ENCODE measurements at regions not wholly inside any gene's neighbourhood (a gene's known extent, or its start where the extent isn't known, plus 50 kb on each side); places are given as distances from the start of the nearest gene placed in this dataset.
A peak's percentile ranks its signal among the peaks of the same experiment; 100 is the strongest.

DNA sequence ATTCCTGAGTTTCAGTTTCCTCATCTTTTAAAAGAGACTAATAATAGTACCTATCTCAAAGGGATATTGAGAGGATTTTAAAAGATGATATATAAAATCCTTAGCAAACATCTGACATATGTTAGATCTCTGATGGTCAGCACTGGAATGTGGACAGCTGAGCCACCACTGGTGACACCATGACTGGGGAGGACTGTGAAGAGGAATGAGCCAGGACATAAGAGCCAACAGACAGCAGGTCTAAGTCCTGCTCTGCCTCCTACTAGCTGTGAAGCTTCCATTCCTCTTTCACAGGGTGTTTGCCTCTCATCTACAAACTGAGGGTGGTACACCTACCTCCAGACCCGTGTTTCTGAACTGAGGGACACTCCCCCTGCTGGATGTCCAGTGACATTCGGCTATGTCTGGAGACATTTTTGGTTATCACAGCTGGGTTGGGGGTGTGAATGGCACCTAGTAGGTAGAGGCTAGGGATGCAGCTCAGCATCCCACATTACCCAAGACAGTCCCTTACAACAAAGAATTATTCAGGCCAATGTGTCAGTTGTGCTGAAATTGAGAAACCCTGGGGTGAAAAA is 109.1 kb upstream of the OLIG2 start:
- TF ChIP-seq CTCF (IDR thresholded peaks at IDR 0.05; ENCODE audit: low read depth, low read length), result peak; percentile 30
- DNase-seq (ENCODE audit: low read depth in 2 of 2), result peak in 1 of 2 donors; percentile 3
- no peak overlapping the region for H3K4me3 ChIP-seq (replicated peaks in 1 of 2; ENCODE audit: low read depth in 2 of 2, low read length in 2 of 2)

DNA sequence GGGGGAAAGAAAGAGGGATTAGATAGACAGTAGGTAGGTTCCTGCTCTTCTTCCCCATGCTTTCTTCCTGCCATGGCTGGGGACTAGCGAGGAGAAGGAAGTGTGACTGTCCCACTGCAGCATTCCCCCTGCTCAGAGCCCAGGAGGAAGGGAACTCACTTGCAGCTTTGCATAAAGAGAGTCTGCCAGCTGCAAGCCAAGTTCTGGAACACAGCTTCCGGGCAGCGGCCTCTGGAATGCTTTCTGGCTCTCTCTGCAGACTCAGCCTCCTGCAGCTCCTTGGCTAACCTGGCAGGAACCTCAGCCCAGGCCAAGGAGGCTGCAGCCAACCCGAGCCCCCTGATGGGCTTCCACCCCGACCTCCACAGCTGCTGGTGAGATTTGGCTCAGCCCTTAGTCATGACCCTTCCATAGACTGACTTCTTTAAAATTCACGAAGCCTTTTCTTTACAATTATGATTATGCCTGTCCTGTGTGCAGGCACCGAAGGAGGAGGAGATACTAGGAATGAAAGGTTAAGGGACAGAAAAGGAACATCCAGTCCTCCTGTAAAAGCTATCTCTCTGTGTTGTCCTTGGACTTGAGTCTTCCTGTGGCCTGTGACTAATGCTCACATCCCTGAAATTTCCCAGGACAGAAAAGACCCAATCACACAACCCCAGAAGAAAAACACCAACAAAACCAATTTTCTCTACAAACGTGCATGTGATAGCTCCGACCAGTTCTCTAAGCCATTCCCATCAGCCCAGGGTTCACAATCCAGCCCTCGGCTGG is 108.2 kb upstream of the OLIG2 start:
- peak; percentile 7 to 43 for DNase-seq (ENCODE audit: low read depth in 2 of 2)

DNA sequence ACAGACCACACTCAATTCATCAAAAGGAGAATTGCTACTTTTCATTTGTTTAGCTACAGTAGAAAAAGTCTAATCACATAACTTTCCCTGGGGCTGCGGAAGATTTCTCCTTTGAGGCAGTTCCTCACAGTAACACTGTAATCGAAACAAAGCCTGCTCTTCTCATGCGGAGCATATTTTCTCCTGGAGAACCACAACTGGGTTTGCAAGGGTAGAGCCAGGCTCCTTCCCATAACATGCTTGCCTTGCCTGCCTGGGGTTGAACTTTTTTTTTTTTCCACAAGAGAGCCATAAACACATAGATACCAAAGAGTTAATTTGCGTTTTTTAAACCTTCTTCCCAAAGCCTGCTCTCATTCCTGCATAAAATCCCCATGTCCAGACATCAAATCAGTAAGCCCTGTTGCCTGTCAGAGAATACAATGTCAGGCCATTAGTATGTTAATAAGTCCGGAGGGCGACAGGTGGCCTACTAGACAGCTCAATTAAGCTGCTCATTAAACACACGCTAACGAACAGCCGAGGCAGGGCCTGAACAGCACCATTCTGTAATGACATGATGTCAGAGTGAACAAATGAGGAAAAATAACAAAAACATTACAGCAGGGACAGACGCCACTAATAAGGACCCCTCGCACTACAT is 107.1 kb upstream of the OLIG2 start:
- TF ChIP-seq CTCF (IDR thresholded peaks at IDR 0.05; ENCODE audit: low read depth, low read length), result no peak
- H3K4me3 ChIP-seq (replicated peaks in 1 of 2; ENCODE audit: low read depth in 2 of 2, low read length in 2 of 2), result no peak overlapping the region
- DNase-seq (ENCODE audit: low read depth in 2 of 2), result no peak

More for the DNA sequence above, 108.2 kb upstream of the OLIG2 start:
- TF ChIP-seq CTCF (IDR thresholded peaks at IDR 0.05; ENCODE audit: low read depth, low read length), result no peak
- H3K4me3 ChIP-seq (replicated peaks in 1 of 2; ENCODE audit: low read depth in 2 of 2, low read length in 2 of 2), result no peak overlapping the region

DNA sequence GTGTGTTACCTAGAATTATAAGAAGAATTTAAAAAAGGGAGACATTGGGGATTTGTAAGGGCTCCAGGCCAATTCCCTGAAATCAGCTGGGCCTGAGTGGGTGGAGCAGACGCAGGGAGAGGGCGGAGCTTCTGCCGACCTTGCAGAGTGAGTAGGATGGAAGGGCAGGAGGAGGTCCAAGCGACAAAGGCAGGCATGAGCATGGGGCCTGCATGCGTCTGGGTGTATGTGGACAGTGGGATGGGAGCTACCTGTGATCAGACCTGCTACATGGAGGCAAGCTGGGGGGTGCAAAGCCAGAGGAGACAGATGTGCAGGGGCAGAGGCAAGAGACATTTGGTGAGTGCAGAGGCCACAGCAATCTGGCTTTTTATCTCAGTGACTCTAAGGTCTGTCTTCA is 105.3 kb upstream of the OLIG2 start:
- DNase-seq (ENCODE audit: low read depth in 2 of 2), result no peak
- no peak for TF ChIP-seq CTCF (IDR thresholded peaks at IDR 0.05; ENCODE audit: low read depth, low read length)
- no peak overlapping the region for H3K4me3 ChIP-seq (replicated peaks in 1 of 2; ENCODE audit: low read depth in 2 of 2, low read length in 2 of 2)

GRCh38 chr21:32921632-32922230 is 104.0 kb upstream of the OLIG2 start:
- peak in 1 of 2 donors; percentile 21 for DNase-seq (ENCODE audit: low read depth in 2 of 2)
- peak; percentile 45 for TF ChIP-seq CTCF (IDR thresholded peaks at IDR 0.05; ENCODE audit: low read depth, low read length)
- no peak overlapping the region for H3K4me3 ChIP-seq (replicated peaks in 1 of 2; ENCODE audit: low read depth in 2 of 2, low read length in 2 of 2)

DNA sequence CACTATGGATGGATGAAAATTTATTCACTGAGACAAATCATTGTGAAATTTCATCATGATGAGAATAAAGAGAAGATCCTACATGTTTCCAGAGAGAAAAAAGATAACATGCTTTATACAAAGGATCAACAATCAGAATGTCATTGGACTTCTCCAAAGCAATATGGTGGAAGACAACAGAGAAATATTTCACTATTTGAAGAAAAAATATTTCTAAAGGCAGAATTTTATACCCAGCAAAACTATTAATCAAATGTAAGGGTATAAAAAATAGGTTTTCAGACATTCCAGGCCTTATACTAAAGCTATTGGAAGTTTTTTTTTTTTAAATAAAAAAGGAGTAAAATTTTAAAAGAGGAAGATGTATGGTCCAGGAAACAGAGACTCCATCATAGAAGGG is 100.6 kb upstream of the OLIG2 start:
- no peak overlapping the region for H3K4me3 ChIP-seq (replicated peaks in 1 of 2; ENCODE audit: low read depth in 2 of 2, low read length in 2 of 2)
- TF ChIP-seq CTCF (IDR thresholded peaks at IDR 0.05; ENCODE audit: low read depth, low read length), result no peak
- no peak for DNase-seq (ENCODE audit: low read depth in 2 of 2)
